Neural progenitor cell (in vitro differentiated cells): ENCODE measurements at regions not wholly inside any gene's neighbourhood (a gene's known extent, or its start where the extent isn't known, plus 50 kb on each side); places are given as distances from the start of the nearest gene placed in this dataset.

Source experiments
- EZH2 ChIP-seq: fragments of 200-600 bp; sonication (generic); IDR thresholded peaks from 2 replicates; pipeline ENCODE4 v1.6.1; 2017; ENCODE audit warnings: antibody characterized with exemption, mild to moderate bottlenecking, moderate library complexity
- EZH2phosphoT487 ChIP-seq: fragments of 200-600 bp; sonication (generic); IDR thresholded peaks from 2 replicates; pipeline ENCODE4 v1.6.1; 2017; ENCODE audit warnings: antibody characterized with exemption
- TF ChIP-seq, protein P1 (sequence below): fragments of 200-600 bp; sonication (generic); IDR thresholded peaks from 2 replicates; pipeline ENCODE4 v1.5.1; 2017; ENCODE audit warnings: antibody characterized with exemption, mild to moderate bottlenecking

DNA sequence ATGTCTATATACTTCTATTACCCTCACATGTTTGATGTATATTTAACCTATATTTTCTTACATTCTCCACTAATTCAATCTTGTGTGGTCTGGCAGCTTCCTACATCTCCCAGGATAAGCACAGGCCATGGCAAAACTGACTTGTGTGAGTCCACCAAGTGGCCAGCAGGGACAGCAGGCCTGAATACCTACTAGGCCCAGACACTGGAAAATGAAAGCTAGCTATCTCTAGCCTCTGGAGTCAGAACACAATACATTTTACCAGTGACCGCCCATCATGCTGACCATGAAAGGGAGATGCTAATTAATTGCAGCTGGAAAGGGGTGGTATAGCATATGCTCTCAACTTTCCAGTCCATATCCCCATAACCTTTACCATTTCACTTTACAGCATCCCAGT lies 132.3 kb downstream of the PCTP start:
- no peak for TF ChIP-seq EZH2phosphoT487
- TF ChIP-seq, protein P1, sequence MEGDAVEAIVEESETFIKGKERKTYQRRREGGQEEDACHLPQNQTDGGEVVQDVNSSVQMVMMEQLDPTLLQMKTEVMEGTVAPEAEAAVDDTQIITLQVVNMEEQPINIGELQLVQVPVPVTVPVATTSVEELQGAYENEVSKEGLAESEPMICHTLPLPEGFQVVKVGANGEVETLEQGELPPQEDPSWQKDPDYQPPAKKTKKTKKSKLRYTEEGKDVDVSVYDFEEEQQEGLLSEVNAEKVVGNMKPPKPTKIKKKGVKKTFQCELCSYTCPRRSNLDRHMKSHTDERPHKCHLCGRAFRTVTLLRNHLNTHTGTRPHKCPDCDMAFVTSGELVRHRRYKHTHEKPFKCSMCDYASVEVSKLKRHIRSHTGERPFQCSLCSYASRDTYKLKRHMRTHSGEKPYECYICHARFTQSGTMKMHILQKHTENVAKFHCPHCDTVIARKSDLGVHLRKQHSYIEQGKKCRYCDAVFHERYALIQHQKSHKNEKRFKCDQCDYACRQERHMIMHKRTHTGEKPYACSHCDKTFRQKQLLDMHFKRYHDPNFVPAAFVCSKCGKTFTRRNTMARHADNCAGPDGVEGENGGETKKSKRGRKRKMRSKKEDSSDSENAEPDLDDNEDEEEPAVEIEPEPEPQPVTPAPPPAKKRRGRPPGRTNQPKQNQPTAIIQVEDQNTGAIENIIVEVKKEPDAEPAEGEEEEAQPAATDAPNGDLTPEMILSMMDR: peak; percentile 36
- TF ChIP-seq EZH2: no peak
